Endodermal cell (in vitro differentiated cells): ENCODE measurements at regions not wholly inside any gene's neighbourhood (a gene's known extent, or its start where the extent isn't known, plus 50 kb on each side); places are given as distances from the start of the nearest gene placed in this dataset.

Experiments
- DNase-seq: peaks from one replicate; pipeline ENCODE4 v3.0.0-alpha.2; 2017
- H3K27ac ChIP-seq: 2 replicates; pipeline ENCODE4 v1.5.1; 2013; ENCODE audit warnings: mild to moderate bottlenecking, low read depth, low read length, moderate library complexity
- H3K27me3 ChIP-seq: 2 replicates; pipeline ENCODE4 v1.6.1; 2013; ENCODE audit warnings: mild to moderate bottlenecking, low read length, moderate library complexity; ENCODE audit not compliant: insufficient read depth, control insufficient read depth, poor library complexity, severe bottlenecking
- H3K36me3 ChIP-seq: 2 replicates; pipeline ENCODE4 v1.7.0; 2013; ENCODE audit warnings: mild to moderate bottlenecking, low read length, moderate library complexity; ENCODE audit not compliant: control insufficient read depth, insufficient read depth
- H3K4me1 ChIP-seq: one replicate; pipeline ENCODE4 v1.7.0; 2013; ENCODE audit warnings: low read length; ENCODE audit not compliant: control insufficient read depth, insufficient read depth
- H3K4me3 ChIP-seq: 2 replicates; pipeline ENCODE4 v1.5.1; 2013; ENCODE audit warnings: mild to moderate bottlenecking, low read length, moderate library complexity
- H3K9ac ChIP-seq: 2 replicates; pipeline ENCODE4 v1.6.1; 2013; ENCODE audit warnings: mild to moderate bottlenecking, low read length, moderate library complexity; ENCODE audit not compliant: poor library complexity, severe bottlenecking; ENCODE audit errors: extremely low read depth
- H3K9me3 ChIP-seq: 2 replicates; pipeline ENCODE4 v1.6.1; 2013; ENCODE audit warnings: mild to moderate bottlenecking, low read length, moderate library complexity; ENCODE audit not compliant: control insufficient read depth
- H3K27ac Mint-ChIP-seq: 2 replicates; pipeline ENCODE4 v1.8.0; 2020; ENCODE audit warnings: mixed read lengths
- H3K27me3 Mint-ChIP-seq: 2 replicates; pipeline ENCODE4 v1.8.0; 2021; ENCODE audit warnings: mild to moderate bottlenecking, mixed read lengths; ENCODE audit not compliant: insufficient read depth
- H3K36me3 Mint-ChIP-seq: 2 replicates; pipeline ENCODE4 v1.8.0; 2020; ENCODE audit warnings: low read depth, mixed read lengths
- H3K4me1 Mint-ChIP-seq: 2 replicates; pipeline ENCODE4 v1.8.0; 2020; ENCODE audit warnings: mixed read lengths
- H3K4me3 Mint-ChIP-seq: 2 replicates; pipeline ENCODE4 v1.8.0; 2020; ENCODE audit warnings: mild to moderate bottlenecking, moderate library complexity, mixed read lengths
- H3K9me3 Mint-ChIP-seq: 2 replicates; pipeline ENCODE4 v1.8.0; 2020; ENCODE audit warnings: mild to moderate bottlenecking, mixed read lengths
- CTCF ChIP-seq: fragments of 200-600 bp; sonication (generic); conservative IDR thresholded peaks from 2 replicates; pipeline ENCODE4 v1.5.0; 2021; ENCODE audit warnings: antibody characterized with exemption, mild to moderate bottlenecking
- WGBS, 2 experiments: methylation state at CpG; one replicate each; pipeline versions ENCODE4 v1.1.5 to v1.1.7; 2013; ENCODE audit warnings: missing lambda C conversion rate in 2 of 2, mixed read lengths in 1 of 2; ENCODE audit not compliant: insufficient coverage in 1 of 2, insufficient read length in 1 of 2; 5-methylcytosine and 5-hydroxymethylcytosine counted together

- DNase-seq: no peak
- no peaks in the 10 kb centered on the region for H3K4me1 Mint-ChIP-seq
- Histone ChIP-seq H3K9me3 (peaks cover 18% of the 10 kb centered on the region), H3K27me3 (no peaks in the 10 kb centered on the region), H3K4me3 (no peak overlapping the region), H3K36me3 (no peaks in the 10 kb centered on the region), H3K27ac (no peak overlapping the region), H3K9ac (no peak overlapping the region), H3K4me1 (no peaks in the 10 kb centered on the region)
- H3K27ac Mint-ChIP-seq: no peak overlapping the region
- H3K4me3 Mint-ChIP-seq: no peak overlapping the region
- 87 to 100% methylated on average over 1 to 2 of the region's 2 CpGs for WGBS, 2 experiments
- no peaks in the 10 kb centered on the region for H3K27me3 Mint-ChIP-seq
- H3K36me3 Mint-ChIP-seq: no peaks in the 10 kb centered on the region
- no peak for TF ChIP-seq CTCF
- H3K9me3 Mint-ChIP-seq: peaks cover 53% of the 10 kb centered on the region
These were observed 50.7 kb upstream of the PDE4B start for GRCh38 chr1:65741993-65742392.
